Panc1 (cell line): ENCODE measurements at regions not wholly inside any gene's neighbourhood (a gene's known extent, or its start where the extent isn't known, plus 50 kb on each side); places are given as distances from the start of the nearest gene placed in this dataset.

Experiments
- CTCF ChIP-seq: fragments of 450-650 bp; IDR thresholded peaks from 2 replicates; pipeline ENCODE4 v1.5.1; 2017; ENCODE audit warnings: mild to moderate bottlenecking
- POLR2AphosphoS5 ChIP-seq: IDR thresholded peaks from 2 replicates; pipeline ENCODE4 v1.6.1; 2012; ENCODE audit warnings: mild to moderate bottlenecking, low read depth, low read length, moderate library complexity
- REST ChIP-seq, 2 experiments: IDR thresholded peaks; 2 replicates each; pipeline ENCODE4 v1.6.1; 2011 to 2012; ENCODE audit warnings: low read depth in 2 of 2, control low read depth in 1 of 2, low read length in 1 of 2, mild to moderate bottlenecking in 1 of 2, moderate library complexity in 1 of 2; ENCODE audit not compliant: insufficient read depth in 1 of 2
- SIN3A ChIP-seq: IDR thresholded peaks from 2 replicates; pipeline ENCODE4 v1.6.1; 2012; ENCODE audit warnings: low read depth, mild to moderate bottlenecking, low read length, moderate library complexity, borderline replicate concordance; ENCODE audit not compliant: insufficient read depth

GRCh38 chr3:18132991-18133390 is 292.1 kb downstream of the SATB1 start:
- TF ChIP-seq CTCF (no peak), REST (IDR thresholded peaks at IDR 0.05; ENCODE audit: insufficient read depth in 1 of 2, low read depth in 2 of 2, low read length in 1 of 2) (no peak), SIN3A (no peak), POLR2AphosphoS5 (no peak)
